HG02623 (cell line): ENCODE measurements at regions not wholly inside any gene's neighbourhood (a gene's known extent, or its start where the extent isn't known, plus 50 kb on each side); places are given as distances from the start of the nearest gene placed in this dataset.
"Not testable (repeated sequence)": the region's sequence is repeated elsewhere in the genome, so short reads cannot be mapped to it uniquely, and the experiment has no call there.

Source experiments
- ATAC-seq: cut with Tn5 transposase; IDR thresholded peaks from one replicate; pipeline ENCODE4 v1.9.1; 2021; ENCODE audit warnings: moderate library complexity; ENCODE audit not compliant: unreplicated experiment

- ATAC-seq = no peak
Measured at GRCh38 chrY:21033363-21033762, 277.5 kb downstream of the RPS4Y2 start.

DNA sequence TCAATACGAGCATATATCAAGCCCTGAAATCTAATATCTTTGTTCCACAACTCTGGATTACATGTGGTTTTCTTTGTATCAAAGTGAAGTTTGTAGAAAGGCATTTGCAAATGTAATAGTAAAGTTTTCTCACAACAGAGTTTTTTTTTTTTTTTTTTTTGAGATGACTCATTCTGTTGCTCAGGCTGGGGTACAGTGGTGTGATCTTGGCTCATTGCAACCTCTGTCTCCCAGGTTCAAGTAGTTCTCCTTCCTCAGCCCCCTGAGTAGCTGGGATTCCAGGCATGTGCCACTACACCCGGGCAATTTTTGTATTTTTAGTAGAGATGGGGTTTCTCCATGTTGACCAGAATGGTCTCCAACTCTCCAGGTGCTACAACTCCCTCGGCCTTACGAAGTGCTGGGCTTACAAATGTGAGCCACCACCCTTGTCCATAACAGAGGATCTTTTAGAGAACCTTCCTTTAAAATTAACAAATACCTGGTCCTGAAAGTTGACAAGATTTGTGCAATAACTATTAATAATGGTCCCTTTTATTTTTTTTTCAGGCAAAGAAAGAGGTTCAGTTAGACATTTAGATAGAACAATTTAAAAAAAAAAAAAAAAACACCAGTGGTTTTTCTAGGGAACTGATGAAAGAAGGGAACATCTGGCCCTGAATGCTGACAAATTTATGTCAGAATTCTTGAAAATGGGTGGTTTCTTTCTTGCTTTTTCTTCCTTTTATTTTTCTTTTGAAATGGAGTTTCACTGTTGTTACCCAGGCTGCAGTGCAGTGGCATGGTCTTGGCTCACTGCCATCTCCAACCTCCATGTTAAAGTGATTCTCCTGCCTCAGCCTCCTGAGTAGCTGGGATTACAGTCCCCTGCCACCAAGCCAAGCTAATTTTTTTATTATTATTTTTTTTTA, 278.5 kb downstream of the RPS4Y2 start:
- no peak for ATAC-seq

GRCh38 chrY:21037398-21037797, 281.5 kb downstream of the RPS4Y2 start:
- ATAC-seq = not testable (repeated sequence)

DNA sequence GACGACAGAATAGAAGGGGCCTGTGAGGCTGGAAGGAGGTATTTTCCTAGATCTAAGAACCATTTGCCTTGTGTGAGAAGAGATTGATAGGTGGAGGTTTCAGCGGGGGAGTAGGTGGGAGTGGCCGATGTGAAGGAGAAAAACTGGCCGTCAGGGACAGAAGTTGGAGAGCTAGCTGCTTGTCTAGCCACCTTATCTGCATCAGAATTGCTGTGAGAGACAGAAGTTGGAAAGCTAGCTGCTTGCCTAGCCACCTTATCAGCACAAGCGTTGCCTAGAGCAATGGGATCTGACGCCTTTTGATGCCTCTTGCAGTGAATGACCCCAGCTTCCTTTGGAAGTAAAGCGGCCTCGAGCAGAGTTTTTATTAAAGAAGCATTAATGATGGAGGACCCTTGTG, 283.9 kb downstream of the RPS4Y2 start:
- no peak for ATAC-seq

- not testable (repeated sequence) for ATAC-seq
Measured at GRCh38 chrY:21040711-21041110, 284.8 kb downstream of the RPS4Y2 start.

DNA sequence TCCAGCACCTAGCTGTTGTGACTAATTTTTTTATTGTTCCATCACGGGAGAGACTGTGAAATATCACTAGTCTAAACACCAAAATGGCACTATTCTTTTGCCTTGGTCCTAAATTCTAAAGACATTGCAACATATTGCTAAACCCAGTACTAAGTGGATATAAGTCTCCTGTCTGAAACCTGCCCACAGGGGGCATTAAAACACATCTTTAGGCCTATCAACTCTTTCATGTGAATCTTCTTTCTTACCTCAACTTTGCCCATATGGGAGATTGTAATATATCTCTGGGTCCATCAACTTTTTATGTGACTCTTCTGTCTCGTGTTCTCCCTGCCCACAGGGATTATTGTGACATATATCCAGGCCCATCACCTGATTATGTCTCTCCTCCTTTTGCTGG, 317.2 kb downstream of the RPS4Y2 start:
- no peak for ATAC-seq

GRCh38 chrY:21073641-21074260, 317.8 kb downstream of the RPS4Y2 start:
- no peak for ATAC-seq

- ATAC-seq = no peak
Measured at GRCh38 chrY:21075658-21076057, 319.8 kb downstream of the RPS4Y2 start.

DNA sequence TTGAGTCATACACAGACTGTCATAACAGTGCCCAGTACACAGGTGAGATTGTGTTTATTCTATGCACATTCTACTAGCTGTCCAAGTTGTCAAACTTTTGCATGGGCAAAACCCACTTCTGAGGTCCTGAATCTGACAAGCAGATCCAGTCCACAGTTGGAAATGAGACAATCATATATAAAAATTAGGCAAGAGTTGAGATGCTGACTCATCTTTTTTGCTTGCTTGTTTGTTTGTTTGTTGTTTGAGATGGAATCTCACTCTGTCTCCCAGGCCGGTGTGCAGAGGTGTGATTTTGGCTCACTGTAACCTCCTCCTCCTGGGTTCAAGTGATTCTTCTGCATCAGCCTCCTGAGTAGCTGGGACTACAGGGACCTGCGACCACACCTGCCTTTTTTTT, 323.8 kb downstream of the RPS4Y2 start:
- ATAC-seq = no peak

- no peak for ATAC-seq
Measured at GRCh38 chrY:21081640-21082611, 326.0 kb downstream of the RPS4Y2 start.

GRCh38 chrY:21082639-21083038, 326.7 kb downstream of the RPS4Y2 start:
- ATAC-seq = no peak

GRCh38 chrY:21091909-21092308, 336.0 kb downstream of the RPS4Y2 start:
- ATAC-seq = no peak

GRCh38 chrY:21102507-21102906, 346.6 kb downstream of the RPS4Y2 start:
- no peak for ATAC-seq

GRCh38 chrY:21103885-21104284, 348.0 kb downstream of the RPS4Y2 start:
- ATAC-seq = no peak

- ATAC-seq = no peak
Measured at GRCh38 chrY:21105529-21105928, 349.6 kb downstream of the RPS4Y2 start.

DNA sequence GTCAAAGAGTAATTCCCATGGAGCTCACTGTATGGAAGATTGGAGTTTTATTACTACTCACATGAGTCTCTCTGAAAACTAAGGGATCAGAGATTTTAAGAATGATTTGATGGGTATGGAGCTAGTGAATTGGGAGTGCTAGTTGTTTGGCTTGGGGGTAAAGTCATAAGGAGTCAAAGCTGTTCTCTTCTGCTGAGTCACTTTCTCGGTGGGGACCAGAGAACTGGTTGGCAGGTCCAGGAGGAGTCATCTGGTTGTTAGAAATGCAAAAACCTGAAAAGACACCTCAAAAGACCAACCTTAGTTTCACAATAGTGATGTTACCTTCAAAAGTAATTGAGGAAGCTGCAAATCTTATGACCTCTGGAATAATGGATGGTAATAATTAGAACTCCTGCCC, 355.4 kb downstream of the RPS4Y2 start:
- no peak for ATAC-seq

- ATAC-seq = no peak
Measured at GRCh38 chrY:21121065-21121464, 365.2 kb downstream of the RPS4Y2 start.

DNA sequence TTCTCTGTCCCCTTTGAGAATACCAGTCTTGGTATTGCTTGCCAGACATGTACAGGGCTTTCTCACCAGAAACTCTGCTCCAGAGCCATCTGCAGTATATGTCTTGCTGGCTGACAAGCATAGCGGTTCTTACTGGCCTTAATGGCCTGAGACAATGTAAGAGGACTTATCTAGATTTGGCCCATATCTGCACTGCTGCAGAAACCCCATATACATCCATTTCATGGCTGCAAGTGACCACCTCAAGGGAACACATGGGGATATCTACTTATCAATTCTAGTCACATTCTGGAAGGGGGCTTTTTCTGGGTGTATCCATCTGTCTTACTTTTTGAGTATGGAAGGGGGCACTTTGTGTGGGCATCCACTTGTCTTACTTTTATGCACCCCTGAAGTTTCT, 375.5 kb upstream of the RBMY1B start:
- ATAC-seq = no peak

DNA sequence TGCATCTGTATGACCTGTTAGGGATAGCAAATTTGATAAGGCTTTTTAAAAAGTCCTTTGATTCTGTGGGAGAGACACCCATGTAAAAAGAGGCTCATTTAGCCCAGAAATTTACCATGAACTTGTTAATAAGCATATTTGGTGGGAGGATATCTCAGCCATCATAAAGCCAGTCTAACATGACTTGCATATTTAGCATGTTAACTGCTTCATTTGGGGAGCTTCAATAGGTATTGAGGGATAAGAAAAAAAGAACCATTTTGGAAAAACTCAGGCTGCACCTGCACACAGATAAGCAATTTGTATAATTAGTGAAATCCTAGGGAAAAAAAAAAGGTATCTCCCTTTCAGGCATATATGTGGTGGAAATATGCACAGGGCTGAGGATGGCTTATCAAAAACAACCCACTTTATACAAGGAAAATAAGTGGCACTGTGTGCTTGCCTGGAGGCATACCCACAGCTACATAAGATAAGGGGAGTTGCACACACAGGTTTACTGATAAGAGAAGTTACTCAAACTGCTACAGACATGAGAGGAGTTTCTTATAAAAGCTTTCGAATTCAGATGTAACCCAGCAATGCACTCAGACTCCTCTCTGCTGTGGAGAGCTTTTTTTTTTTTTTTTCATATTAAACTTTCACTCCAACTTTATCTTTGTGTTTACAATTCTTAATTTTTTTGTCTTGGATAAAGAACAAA, 372.9 kb upstream of the RBMY1B start:
- no peak for ATAC-seq

DNA sequence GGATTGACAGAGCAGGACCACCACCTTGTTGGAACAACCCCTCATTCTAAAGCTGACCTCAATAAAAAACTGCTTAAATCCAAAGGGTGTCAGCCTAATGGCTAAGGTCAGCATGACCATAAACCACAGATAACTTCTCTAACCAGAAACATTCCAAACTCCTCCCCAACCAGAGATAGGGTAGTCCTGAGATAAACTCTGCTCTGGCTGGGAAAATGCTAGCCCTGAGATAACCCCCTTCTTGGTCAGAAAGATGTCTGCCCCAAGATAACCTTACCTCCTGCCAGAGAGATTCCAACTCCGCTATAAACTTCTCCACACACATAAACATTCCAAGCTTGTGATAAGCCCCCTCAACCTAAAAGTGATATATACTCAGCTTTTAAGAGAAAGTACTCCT, 364.8 kb upstream of the RBMY1B start:
- no peak for ATAC-seq

GRCh38 chrY:21149971-21150370, 361.2 kb upstream of the RBMY1B start:
- ATAC-seq = no peak
